ENCODE measurements at regions not wholly inside any gene's neighbourhood (a gene's known extent, or its start where the extent isn't known, plus 50 kb on each side); places are given as distances from the start of the nearest gene placed in this dataset.

DNA sequence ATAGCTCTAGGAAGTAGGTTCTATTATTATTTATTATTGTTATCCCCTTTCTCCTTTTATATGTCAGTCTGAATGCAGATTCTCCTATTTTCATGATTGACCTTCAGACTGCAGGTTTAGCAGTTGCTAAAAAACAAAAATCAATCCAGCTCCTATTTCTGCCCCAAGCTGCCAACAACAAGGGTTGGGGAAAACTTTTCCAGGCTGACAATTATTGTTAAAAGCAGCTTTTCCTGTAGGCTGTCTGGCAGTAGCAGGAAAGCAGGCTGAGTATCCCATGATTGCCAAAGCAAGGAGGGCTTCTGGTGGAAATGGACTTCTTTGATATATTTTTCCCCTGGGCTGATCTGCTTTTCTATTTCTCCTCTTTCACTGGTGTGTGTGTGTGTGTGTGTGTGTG lies 78.0 kb upstream of the CTLA4 start:
- TF ChIP-seq, protein P1, sequence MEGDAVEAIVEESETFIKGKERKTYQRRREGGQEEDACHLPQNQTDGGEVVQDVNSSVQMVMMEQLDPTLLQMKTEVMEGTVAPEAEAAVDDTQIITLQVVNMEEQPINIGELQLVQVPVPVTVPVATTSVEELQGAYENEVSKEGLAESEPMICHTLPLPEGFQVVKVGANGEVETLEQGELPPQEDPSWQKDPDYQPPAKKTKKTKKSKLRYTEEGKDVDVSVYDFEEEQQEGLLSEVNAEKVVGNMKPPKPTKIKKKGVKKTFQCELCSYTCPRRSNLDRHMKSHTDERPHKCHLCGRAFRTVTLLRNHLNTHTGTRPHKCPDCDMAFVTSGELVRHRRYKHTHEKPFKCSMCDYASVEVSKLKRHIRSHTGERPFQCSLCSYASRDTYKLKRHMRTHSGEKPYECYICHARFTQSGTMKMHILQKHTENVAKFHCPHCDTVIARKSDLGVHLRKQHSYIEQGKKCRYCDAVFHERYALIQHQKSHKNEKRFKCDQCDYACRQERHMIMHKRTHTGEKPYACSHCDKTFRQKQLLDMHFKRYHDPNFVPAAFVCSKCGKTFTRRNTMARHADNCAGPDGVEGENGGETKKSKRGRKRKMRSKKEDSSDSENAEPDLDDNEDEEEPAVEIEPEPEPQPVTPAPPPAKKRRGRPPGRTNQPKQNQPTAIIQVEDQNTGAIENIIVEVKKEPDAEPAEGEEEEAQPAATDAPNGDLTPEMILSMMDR (IDR thresholded peaks at IDR 0.05), result no peak
- no peak for TF ChIP-seq POLR2A (IDR thresholded peaks at IDR 0.05)
- H3K27me3 ChIP-seq, result no peaks in the 10 kb centered on the region
- no peaks in the 10 kb centered on the region for H3K9me3 ChIP-seq (replicated peaks in 1 of 3)
- DNase-seq, result no peak
- H3K4me1 ChIP-seq (replicated peaks in 1 of 2), result peaks cover 0 to 6% of the 10 kb centered on the region in 2 donors
- H3K27ac ChIP-seq, result no peak overlapping the region
- intact Hi-C loops (cut with DNase I), result no loop called here
- no peaks in the 10 kb centered on the region for H3K36me3 ChIP-seq (replicated peaks in 1 of 2)
- H3K4me3 ChIP-seq, result no peak overlapping the region

DNA sequence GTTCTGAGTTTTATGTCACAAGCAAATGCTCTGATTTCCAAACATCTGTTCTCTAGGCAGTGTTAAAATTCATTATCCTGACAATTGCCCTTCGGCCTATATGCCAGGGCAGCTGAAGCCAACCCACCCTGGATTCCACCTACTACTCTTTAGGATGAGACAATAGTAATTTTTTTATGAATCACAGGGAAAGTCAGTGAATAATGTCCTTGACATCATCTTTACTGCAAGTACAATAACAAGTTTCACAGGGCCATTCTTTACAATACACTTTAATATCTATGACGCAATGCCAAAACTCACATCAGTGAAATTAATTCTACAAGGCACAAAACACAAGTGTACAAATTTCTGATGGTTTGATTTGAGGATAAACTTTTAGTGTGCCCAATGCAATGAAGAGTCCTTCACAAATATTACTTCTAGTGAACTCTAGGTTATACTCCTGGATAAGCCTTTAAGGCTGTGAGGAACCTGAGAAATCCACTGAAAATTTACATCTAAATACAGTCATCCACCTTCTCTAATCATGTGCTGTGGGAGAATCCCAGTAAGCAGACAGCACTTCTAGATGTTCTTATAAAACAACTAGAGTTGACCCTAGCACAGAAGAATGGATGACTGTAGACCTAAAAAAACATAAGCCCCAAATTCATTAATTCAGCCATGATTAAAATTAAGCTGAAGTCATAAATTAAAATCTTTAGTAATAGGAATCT lies 77.3 kb upstream of the CTLA4 start:
- H3K36me3 ChIP-seq (replicated peaks in 1 of 2), result no peaks in the 10 kb centered on the region
- H3K4me1 ChIP-seq (replicated peaks in 1 of 2), result peaks cover 0 to 6% of the 10 kb centered on the region in 2 donors
- no peak overlapping the region for H3K4me3 ChIP-seq
- H3K27ac ChIP-seq, result no peak overlapping the region
- 81 to 91% (median 85%) methylated on average over 2 of the region's 2 CpGs for WGBS, 4 donors
- H3K27me3 ChIP-seq, result no peaks in the 10 kb centered on the region
- intact Hi-C loops (cut with DNase I), result no loop called here
- no peak for DNase-seq
- TF ChIP-seq POLR2A (IDR thresholded peaks at IDR 0.05), result no peak
- TF ChIP-seq, protein P1 (IDR thresholded peaks at IDR 0.05), result no peak
- H3K9me3 ChIP-seq (replicated peaks in 1 of 3), result no peaks in the 10 kb centered on the region

DNA sequence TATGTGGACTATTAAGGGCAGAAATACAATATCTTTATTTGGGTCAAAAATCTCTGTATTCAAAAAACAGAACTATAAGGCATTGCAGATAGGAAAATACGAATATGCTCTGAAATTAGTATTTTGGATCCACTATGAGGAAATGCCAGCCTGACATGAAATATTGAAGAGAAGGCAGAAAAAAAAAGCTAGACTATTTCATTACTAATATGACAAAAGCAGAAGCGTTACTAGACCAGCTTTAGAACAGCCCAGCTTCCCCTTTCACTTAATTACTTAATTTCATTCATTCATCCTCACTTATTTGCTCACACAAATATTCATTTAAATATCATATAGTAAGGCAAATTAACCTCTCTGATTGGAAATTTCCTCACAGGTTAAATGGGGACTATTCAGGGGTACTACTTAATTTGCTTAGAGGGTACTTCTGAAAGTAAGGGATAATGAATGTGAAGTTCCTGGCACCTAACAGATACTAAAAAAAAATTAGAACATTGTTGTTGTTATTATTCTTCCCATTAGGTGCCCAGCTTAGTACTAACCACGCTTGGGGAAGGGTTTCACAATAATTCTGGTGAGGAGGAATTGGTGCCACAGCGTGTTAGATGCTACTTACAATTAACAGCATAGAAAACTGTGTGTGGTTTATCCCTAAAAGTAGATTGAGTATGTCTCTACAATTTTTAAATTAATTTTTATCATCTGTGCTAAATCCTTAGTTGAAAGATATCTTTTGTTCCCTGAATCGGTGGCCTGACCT lies 71.1 kb upstream of the CTLA4 start:
- TF ChIP-seq, protein P1 (IDR thresholded peaks at IDR 0.05), result no peak
- TF ChIP-seq POLR2A (IDR thresholded peaks at IDR 0.05), result no peak
- intact Hi-C loops (cut with DNase I), result no loop called here
- Histone ChIP-seq H3K36me3 (replicated peaks in 1 of 2) (no peaks in the 10 kb centered on the region), H3K4me3 (no peak overlapping the region), H3K9me3 (replicated peaks in 1 of 3) (no peaks in the 10 kb centered on the region), H3K27me3 (no peaks in the 10 kb centered on the region), H3K4me1 (replicated peaks in 1 of 2) (no peaks in the 10 kb centered on the region), H3K27ac (peak overlapping the region in 1 of 5 donors; percentile 35)
- WGBS, 4 donors, result 62 to 72% (median 66%) methylated on average over 5 of the region's 5 CpGs
- no peak for DNase-seq

DNA sequence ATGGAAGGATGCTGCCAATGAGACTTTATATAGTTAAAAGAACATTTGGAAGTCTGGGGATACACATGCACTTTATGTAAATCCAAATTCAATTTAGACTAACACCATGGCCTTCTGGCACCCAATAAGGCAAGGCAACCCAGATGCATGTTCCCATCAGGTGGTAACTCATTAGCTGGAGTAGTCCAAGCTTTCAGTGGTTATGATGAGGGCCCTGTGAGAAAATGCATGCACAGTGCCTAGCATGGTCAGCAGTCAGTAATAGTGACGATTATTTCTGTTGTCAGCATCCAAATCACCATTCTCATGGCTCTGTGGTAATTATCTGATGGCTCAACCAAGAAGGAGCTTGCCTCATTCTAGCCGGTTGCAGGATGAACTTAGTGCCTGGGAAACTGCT lies 70.3 kb upstream of the CTLA4 start:
- Histone ChIP-seq H3K27me3 (no peaks in the 10 kb centered on the region), H3K4me3 (no peak overlapping the region), H3K27ac (peak overlapping the region in 1 of 5 donors; percentile 35), H3K4me1 (replicated peaks in 1 of 2) (no peaks in the 10 kb centered on the region), H3K36me3 (replicated peaks in 1 of 2) (no peaks in the 10 kb centered on the region), H3K9me3 (replicated peaks in 1 of 3) (no peaks in the 10 kb centered on the region)
- DNase-seq, result no peak
- WGBS, 4 donors, result 61 to 89% (median 69%) methylated on average over 2 of the region's 2 CpGs
- TF ChIP-seq, protein P1 (IDR thresholded peaks at IDR 0.05), result no peak
- TF ChIP-seq POLR2A (IDR thresholded peaks at IDR 0.05), result no peak
- intact Hi-C loops (cut with DNase I), result no loop called here

All from adrenal gland (tissue), 9 donors.